Activated CD4-positive, alpha-beta T cell treated with anti-CD3 and anti-CD28 coated beads, Interleukin-2, Interleukin-4, amounts not matched to agents 100 ng/mL and 50 ng/mL, durations not matched to agents 16 hours and 8 hours (primary cell): ENCODE measurements at regions not wholly inside any gene's neighbourhood (a gene's known extent, or its start where the extent isn't known, plus 50 kb on each side); places are given as distances from the start of the nearest gene placed in this dataset.
"Not testable (repeated sequence)": the region's sequence is repeated elsewhere in the genome, so short reads cannot be mapped to it uniquely, and the experiment has no call there.

Experiments
- DNase-seq: peaks from one replicate; pipeline ENCODE4 v3.0.0-alpha.2; 2020; ENCODE audit warnings: low spot score

DNA sequence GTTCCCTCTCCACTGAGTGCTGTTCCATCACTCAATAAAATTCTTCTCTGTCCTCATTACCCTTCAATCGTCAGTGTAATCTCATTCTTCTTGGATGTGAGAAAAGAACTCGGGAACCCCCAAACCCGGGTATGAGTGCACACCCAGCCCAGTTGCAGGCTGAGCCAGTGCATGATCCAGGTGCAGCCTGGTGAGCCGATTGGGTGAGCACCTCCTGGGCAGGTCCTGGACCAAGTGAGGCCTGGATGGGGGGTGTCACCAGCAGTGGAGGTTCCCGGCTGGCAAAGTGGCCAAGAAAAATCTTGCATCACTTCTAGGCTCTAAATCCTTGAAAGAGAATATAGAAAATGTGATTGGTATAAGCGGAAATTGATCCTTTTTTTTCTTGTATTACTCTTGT lies 878.8 kb upstream of the KLHL1 start:
- DNase-seq, result no peak

DNA sequence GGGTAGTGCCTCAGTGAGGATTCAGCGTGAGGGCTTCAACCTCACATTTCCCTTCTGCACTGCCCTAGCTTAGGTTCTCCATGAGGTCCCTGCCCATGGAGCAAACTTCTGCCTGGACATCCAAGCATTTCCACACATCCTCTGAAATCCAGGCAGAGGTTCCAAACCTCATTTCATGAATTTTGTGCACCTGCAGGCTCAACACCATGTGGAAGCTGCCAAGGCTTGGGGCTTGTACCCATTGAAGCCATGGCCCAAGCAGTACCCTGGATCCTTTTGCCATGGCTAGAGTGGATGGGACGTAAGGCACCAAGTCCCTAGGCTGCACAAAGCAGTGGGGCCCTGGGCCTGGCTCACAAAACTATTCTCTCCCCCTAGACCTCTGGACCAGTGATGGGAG lies 877.1 kb upstream of the KLHL1 start:
- DNase-seq, result no peak

DNA sequence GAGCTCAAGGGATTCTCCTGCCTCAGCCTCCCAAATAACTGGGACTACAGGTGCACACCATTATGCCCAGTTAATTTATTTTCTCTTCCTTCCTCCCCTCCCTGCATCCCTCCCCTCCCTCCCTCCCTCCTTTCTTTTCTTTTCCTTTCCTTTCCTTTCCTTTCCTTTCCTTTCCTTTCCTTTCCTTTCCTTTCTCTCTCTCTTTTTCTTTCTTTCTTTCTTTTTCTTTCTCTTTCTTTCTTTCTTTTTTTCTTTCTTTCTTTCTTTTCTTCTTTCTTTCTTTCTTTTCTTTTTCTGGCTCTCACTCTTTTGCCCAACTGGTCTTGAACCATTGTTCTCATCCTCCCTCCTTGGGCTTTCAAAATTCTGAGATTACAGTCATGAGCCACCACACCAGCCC lies 873.0 kb upstream of the KLHL1 start:
- not testable (repeated sequence) for DNase-seq

- DNase-seq, result no peak
These were observed 861.1 kb upstream of the KLHL1 start for GRCh38 chr13:70969321-70969720.

DNA sequence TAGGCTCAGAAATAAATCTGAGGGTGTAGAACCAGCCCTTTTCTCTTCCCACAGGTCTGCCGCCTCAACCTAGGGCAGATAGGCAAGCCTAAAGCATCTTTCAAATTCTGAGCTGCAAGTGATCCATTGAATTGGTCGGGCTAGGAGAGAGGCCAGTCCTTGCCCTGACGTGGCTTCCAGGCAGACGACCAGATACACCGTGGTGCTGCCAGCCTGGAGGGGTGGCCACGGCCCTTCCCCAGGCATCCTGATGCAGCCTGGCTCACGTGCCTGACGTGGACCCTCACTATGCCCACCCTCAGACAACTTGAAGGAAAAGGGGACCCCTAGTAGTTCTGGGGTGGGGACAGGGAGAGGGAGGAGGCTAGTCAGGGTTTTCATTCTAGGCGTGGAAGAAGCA lies 859.3 kb upstream of the KLHL1 start:
- DNase-seq, result no peak

DNA sequence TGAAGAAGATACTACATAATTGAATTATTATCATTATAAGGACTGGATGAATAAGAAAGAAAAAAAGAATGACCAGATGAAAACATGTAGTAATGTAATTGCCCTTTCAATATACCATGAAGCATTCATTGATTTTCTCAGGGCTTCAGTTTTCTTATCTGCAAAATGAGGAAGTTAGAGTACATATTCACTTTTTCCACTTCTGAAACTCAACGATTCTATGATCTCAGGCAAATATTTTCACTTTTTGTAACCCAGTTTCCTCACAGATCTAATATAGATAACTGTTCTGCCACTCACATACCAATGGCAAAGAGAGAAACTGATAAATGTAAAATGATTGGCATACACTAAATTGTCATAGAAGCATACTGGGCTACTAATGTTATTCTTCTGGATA lies 856.6 kb upstream of the KLHL1 start:
- DNase-seq, result no peak

- peak; percentile 1 for DNase-seq
These were observed 855.9 kb upstream of the KLHL1 start for GRCh38 chr13:70964124-70964523.

GRCh38 chr13:70960841-70961443 lies 852.7 kb upstream of the KLHL1 start:
- DNase-seq, result peak; percentile 18

DNA sequence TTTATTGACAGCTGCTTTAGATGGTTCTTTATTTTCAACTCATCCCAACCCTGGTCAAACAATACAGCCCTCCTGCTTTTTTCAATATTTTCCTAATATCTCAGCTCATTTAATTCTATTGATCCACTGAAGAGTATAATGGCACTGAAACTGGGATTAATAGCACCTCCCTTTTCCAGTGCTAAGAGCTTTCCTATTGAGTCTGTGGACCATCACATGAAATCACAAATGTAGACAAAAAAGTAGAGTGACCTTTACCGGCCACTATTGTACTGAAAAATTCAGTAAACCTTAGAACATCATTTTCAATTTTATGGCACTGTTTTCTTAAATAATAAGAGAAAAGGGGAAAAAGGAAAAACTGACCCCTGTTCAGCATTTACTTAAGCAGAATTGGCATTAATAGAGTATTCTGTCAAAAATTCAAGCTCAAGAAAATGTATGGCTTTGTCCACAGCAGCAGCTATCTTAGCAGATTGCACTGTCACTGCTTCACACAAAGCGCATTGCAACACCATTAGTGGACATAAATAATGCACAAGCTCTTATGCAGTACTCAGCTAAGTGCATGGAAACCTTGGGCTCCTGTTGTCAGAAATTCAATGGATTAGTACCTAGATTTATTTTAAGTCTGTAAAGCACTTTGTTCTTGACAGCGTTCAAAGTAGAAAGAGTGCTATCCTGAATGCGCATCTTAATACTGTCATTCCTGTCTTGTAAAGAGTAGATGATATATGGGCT lies 851.0 kb upstream of the KLHL1 start:
- DNase-seq, result no peak

DNA sequence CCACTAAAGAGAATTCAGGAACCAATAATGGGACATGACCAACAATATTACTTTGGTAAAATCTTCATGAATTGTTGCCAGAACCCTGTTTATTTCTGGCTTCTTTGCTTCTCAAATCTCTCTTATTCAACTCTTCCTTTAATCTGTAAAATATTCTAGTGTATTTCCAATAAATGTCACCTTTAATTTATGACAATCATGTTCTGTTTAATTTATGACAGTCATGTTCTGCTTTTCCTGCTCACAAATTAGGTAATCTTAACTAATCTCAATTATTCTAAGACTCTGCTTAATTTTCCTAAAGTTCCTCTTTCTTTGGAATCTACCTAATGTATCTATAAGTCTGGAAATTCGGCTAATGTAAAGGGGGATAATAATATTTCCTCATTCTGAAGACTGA lies 847.6 kb upstream of the KLHL1 start:
- no peak for DNase-seq

DNA sequence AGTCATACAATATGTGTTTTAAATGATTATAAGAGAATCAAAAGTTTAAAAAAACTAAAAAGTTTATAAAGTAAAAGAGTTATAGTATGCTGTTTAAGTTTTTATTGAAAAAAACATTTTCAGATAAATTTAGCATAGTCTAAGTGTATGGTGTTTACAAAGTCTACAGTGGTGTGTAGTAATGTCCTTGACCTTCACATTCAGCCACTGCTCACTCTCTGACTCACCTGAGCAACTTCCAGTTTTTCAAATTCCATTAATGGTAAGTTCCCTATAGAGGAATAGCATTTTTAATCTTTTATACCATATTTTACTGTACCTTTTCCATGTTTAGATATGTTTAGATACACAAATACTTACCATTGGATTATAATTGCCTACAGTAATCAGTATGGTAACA lies 842.4 kb upstream of the KLHL1 start:
- DNase-seq, result no peak

DNA sequence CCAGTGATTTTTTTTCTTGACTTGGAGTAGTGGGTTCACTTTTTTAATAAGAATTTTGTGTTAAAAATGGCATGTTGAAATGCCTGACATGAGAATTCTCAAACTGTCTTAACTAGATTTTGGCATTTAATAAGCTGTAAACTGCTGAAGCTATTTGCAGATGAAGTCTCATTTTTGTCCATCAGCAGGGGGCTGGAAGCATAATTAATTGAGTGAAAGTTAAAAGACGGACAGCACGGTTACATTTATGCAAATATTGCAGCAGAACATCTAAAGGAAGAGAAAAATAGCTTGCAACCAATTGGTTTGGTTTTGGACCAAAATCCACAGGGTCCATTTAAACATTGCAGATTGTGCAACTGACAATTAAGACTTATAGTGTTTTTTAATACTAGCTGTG lies 837.3 kb upstream of the KLHL1 start:
- no peak for DNase-seq

DNA sequence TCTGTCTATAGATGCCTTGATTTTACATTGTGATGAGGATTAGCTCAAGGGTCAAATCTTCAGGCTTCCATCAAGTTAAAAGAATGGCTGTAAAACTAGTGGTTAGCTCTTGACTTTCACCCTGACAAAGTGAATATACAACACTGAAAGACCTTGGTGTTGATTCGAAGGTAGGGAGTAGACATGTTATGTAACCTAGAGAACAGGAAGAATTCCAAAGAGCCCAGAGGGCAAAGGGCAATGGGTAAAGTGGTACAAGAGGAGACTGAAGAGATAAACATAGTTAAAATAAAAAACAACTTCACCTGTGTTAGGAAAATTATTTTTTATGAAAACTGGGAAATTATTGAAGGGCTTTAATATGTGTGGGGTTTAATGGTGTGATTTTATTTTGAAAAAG lies 833.2 kb upstream of the KLHL1 start:
- DNase-seq, result no peak

DNA sequence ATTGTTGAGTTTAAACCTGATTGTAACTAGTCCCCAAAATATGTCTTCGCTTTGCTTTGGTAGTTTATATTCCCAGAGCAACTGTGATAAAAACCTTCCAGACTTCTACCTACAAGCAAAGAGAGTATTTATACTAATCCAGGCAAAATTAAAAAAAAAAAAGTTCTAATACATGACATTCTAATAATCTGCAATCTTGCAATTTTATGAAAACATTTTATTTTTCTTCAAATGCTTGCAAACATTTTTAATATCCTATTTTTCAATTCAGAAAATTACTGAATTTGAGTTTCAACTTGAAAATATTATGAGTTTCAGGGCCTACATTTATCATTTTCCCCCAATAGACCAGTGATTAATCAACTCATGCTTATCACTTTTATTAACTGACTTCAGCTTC lies 830.2 kb upstream of the KLHL1 start:
- no peak for DNase-seq

DNA sequence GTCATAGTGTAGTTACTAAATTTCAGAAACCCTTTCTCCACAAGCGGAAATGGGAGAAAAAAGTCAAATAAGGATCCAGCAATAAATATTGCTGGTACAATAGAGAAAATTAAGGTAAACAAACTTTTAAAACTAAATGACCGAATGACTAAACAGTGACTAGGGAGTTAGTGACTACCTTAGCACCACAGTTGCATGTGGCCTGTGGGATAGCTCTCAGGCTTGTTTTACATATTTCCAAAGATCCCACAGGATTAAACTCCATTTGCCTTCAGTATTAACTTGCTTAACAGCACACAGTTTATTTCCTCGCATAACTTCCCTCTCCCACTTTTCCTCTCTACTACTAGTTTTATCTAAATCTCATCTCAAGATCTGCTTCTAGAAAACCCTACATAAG lies 824.3 kb upstream of the KLHL1 start:
- no peak for DNase-seq

GRCh38 chr13:70923863-70924752 lies 815.9 kb upstream of the KLHL1 start:
- no peak for DNase-seq

DNA sequence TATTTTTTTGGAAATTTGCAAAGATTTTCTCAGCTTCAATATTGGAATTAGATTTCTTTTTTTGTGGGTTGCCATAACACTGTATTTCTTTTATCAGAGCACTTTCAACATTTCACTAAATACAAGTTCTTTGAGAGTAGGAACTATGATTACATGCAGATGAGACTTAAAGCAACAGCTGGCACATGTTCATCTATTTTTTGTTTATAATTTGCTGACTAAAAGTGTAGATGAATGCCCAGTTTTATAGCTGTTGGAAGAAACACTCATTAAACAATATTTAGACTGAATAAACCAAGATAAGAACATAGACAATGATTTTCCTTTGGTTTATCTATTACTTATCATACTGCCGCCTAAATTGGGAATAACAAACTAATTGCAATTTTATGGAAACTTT lies 803.0 kb upstream of the KLHL1 start:
- DNase-seq, result no peak

DNA sequence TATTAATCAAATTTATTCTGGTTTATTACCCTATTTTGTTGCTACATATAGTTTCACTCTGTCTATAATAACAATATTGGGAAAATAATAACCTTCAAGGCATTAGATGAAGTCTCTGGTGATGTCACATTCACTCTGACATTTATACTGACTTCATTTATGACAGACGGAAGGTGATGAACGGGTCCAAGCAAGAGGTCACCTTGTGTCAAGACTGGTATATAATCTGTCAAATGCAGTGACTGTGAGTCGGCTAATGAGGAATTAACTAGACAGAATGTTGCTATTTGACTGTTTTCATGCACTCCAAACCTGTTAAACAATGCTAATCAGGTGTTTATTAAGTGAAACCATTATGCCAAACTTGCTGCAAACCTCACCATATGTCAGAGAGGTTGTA lies 800.5 kb upstream of the KLHL1 start:
- DNase-seq, result no peak

- no peak for DNase-seq
These were observed 796.8 kb upstream of the KLHL1 start for GRCh38 chr13:70905035-70905434.

- DNase-seq, result no peak
These were observed 787.9 kb upstream of the KLHL1 start for GRCh38 chr13:70896136-70896535.

DNA sequence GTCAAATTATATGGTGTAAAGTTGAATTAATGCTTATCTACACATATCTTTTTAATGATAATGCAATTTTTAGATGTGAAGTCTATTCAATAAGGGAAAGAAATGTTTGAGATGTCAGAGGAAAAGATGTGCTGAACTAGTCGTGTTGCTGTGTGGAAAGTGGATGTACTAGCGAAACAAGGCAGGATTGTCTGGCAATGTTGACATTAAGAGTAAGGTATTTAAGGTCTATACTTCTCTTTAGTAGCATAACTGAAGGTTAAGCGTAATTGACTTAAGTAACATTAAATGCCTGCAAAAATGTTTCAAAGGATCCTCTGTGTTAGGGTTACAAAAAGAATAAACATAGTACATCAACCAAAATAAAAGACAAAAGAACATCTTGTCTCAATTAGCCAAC lies 787.3 kb upstream of the KLHL1 start:
- no peak for DNase-seq

GRCh38 chr13:70894258-70894657 lies 786.0 kb upstream of the KLHL1 start:
- no peak for DNase-seq

- no peak for DNase-seq
These were observed 785.6 kb upstream of the KLHL1 start for GRCh38 chr13:70893832-70894231.
